GM23248 (cell line): ENCODE measurements at regions not wholly inside any gene's neighbourhood (a gene's known extent, or its start where the extent isn't known, plus 50 kb on each side); places are given as distances from the start of the nearest gene placed in this dataset.

Source experiments
- EZH2 ChIP-seq: fragments of 200-600 bp; sonication (generic); IDR thresholded peaks from 2 replicates; pipeline ENCODE4 v1.6.1; 2018; ENCODE audit warnings: antibody characterized with exemption, mild to moderate bottlenecking; ENCODE audit not compliant: insufficient read depth, poor library complexity, severe bottlenecking
- EZH2phosphoT487 ChIP-seq: fragments of 200-600 bp; sonication (generic); IDR thresholded peaks from 2 replicates; pipeline ENCODE4 v1.6.1; 2018; ENCODE audit warnings: antibody characterized with exemption, moderate library complexity, mild to moderate bottlenecking, low read depth; ENCODE audit not compliant: insufficient read depth

DNA sequence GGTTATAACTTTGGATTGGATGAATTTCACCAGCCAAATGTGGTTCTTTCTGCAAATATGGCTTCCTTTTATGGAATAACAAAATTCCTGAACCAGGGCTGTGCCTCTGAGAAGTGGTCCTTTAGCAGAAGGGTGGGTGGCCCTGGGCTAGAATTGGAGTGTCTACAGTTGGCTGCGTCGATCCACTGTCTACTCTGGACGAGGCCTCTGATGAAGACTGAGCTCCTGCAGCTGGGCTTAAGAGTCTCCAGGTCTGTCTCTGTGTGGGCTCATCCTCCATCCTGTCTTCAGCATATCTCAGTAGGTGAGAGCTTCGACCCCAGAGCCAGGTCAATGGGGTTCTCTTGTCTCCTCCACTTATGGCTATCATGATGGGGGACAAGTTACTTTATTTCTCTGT lies 166.3 kb upstream of the PMEPA1 start:
- no peak for TF ChIP-seq EZH2
- no peak for TF ChIP-seq EZH2phosphoT487
